ENCODE measurements at regions not wholly inside any gene's neighbourhood (a gene's known extent, or its start where the extent isn't known, plus 50 kb on each side); places are given as distances from the start of the nearest gene placed in this dataset.

GRCh38 chr4:149870008-149870407 is 54.4 kb upstream of the IQCM start:
- H3K4me1 ChIP-seq (ENCODE audit: insufficient read depth, low read length), result no peaks in the 10 kb centered on the region
- no peaks in the 10 kb centered on the region for H3K36me3 ChIP-seq (ENCODE audit: insufficient read depth, low read length)
- no peaks in the 10 kb centered on the region for H3K9me3 ChIP-seq (ENCODE audit: control insufficient read depth, insufficient read depth, low read length)
- no peak overlapping the region for H3K9ac ChIP-seq (ENCODE audit: low read depth, low read length)

GRCh38 chr4:149881744-149882143 is 66.1 kb upstream of the IQCM start:
- Histone ChIP-seq H3K9ac (ENCODE audit: low read depth, low read length) (no peak overlapping the region), H3K9me3 (ENCODE audit: control insufficient read depth, insufficient read depth, low read length) (no peaks in the 10 kb centered on the region), H3K4me1 (ENCODE audit: insufficient read depth, low read length) (no peaks in the 10 kb centered on the region), H3K36me3 (ENCODE audit: insufficient read depth, low read length) (no peaks in the 10 kb centered on the region)

GRCh38 chr4:149882251-149882650 is 66.6 kb upstream of the IQCM start:
- no peaks in the 10 kb centered on the region for H3K9me3 ChIP-seq (ENCODE audit: control insufficient read depth, insufficient read depth, low read length)
- no peaks in the 10 kb centered on the region for H3K4me1 ChIP-seq (ENCODE audit: insufficient read depth, low read length)
- no peak overlapping the region for H3K9ac ChIP-seq (ENCODE audit: low read depth, low read length)
- H3K36me3 ChIP-seq (ENCODE audit: insufficient read depth, low read length), result no peaks in the 10 kb centered on the region

- H3K9ac ChIP-seq (ENCODE audit: low read depth, low read length), result no peak overlapping the region
- no peaks in the 10 kb centered on the region for H3K9me3 ChIP-seq (ENCODE audit: control insufficient read depth, insufficient read depth, low read length)
- H3K4me1 ChIP-seq (ENCODE audit: insufficient read depth, low read length), result no peaks in the 10 kb centered on the region
- H3K36me3 ChIP-seq (ENCODE audit: insufficient read depth, low read length), result no peaks in the 10 kb centered on the region
Observed at GRCh38 chr4:149884046-149884445, 68.4 kb upstream of the IQCM start.

- H3K9ac ChIP-seq (ENCODE audit: low read depth, low read length), result no peak overlapping the region
Observed at GRCh38 chr4:149884529-149885181, 69.0 kb upstream of the IQCM start.

GRCh38 chr4:149885896-149886295 is 70.3 kb upstream of the IQCM start:
- H3K9me3 ChIP-seq (ENCODE audit: control insufficient read depth, insufficient read depth, low read length), result no peaks in the 10 kb centered on the region

More at GRCh38 chr4:149884529-149885181, 69.0 kb upstream of the IQCM start:
- no peaks in the 10 kb centered on the region for H3K9me3 ChIP-seq (ENCODE audit: control insufficient read depth, insufficient read depth, low read length)
- no peaks in the 10 kb centered on the region for H3K36me3 ChIP-seq (ENCODE audit: insufficient read depth, low read length)
- H3K4me1 ChIP-seq (ENCODE audit: insufficient read depth, low read length), result no peaks in the 10 kb centered on the region

GRCh38 chr4:149886786-149887490 is 71.3 kb upstream of the IQCM start:
- Histone ChIP-seq H3K9me3 (ENCODE audit: control insufficient read depth, insufficient read depth, low read length) (no peaks in the 10 kb centered on the region), H3K9ac (ENCODE audit: low read depth, low read length) (no peak overlapping the region), H3K4me1 (ENCODE audit: insufficient read depth, low read length) (no peaks in the 10 kb centered on the region), H3K36me3 (ENCODE audit: insufficient read depth, low read length) (no peaks in the 10 kb centered on the region)

More at GRCh38 chr4:149885896-149886295, 70.3 kb upstream of the IQCM start:
- Histone ChIP-seq H3K36me3 (ENCODE audit: insufficient read depth, low read length) (no peaks in the 10 kb centered on the region), H3K4me1 (ENCODE audit: insufficient read depth, low read length) (no peaks in the 10 kb centered on the region), H3K9ac (ENCODE audit: low read depth, low read length) (no peak overlapping the region)

- no peaks in the 10 kb centered on the region for H3K36me3 ChIP-seq (ENCODE audit: insufficient read depth, low read length)
- no peaks in the 10 kb centered on the region for H3K9me3 ChIP-seq (ENCODE audit: control insufficient read depth, insufficient read depth, low read length)
- H3K4me1 ChIP-seq (ENCODE audit: insufficient read depth, low read length), result no peaks in the 10 kb centered on the region
- H3K9ac ChIP-seq (ENCODE audit: low read depth, low read length), result no peak overlapping the region
Observed at GRCh38 chr4:149889991-149890390, 74.3 kb upstream of the IQCM start.

GRCh38 chr4:149890531-149890930 is 74.9 kb upstream of the IQCM start:
- Histone ChIP-seq H3K9ac (ENCODE audit: low read depth, low read length) (no peak overlapping the region), H3K9me3 (ENCODE audit: control insufficient read depth, insufficient read depth, low read length) (no peaks in the 10 kb centered on the region), H3K36me3 (ENCODE audit: insufficient read depth, low read length) (no peaks in the 10 kb centered on the region), H3K4me1 (ENCODE audit: insufficient read depth, low read length) (no peaks in the 10 kb centered on the region)

GRCh38 chr4:149891426-149891825 is 75.8 kb upstream of the IQCM start:
- Histone ChIP-seq H3K9me3 (ENCODE audit: control insufficient read depth, insufficient read depth, low read length) (no peaks in the 10 kb centered on the region), H3K9ac (ENCODE audit: low read depth, low read length) (no peak overlapping the region), H3K4me1 (ENCODE audit: insufficient read depth, low read length) (no peaks in the 10 kb centered on the region), H3K36me3 (ENCODE audit: insufficient read depth, low read length) (no peaks in the 10 kb centered on the region)

GRCh38 chr4:149896432-149896831 is 80.8 kb upstream of the IQCM start:
- Histone ChIP-seq H3K4me1 (ENCODE audit: insufficient read depth, low read length) (no peaks in the 10 kb centered on the region), H3K36me3 (ENCODE audit: insufficient read depth, low read length) (no peaks in the 10 kb centered on the region), H3K9ac (ENCODE audit: low read depth, low read length) (no peak overlapping the region), H3K9me3 (ENCODE audit: control insufficient read depth, insufficient read depth, low read length) (no peaks in the 10 kb centered on the region)

- no peaks in the 10 kb centered on the region for H3K9me3 ChIP-seq (ENCODE audit: control insufficient read depth, insufficient read depth, low read length)
- H3K4me1 ChIP-seq (ENCODE audit: insufficient read depth, low read length), result no peaks in the 10 kb centered on the region
- H3K9ac ChIP-seq (ENCODE audit: low read depth, low read length), result no peak overlapping the region
- no peaks in the 10 kb centered on the region for H3K36me3 ChIP-seq (ENCODE audit: insufficient read depth, low read length)
Observed at GRCh38 chr4:149897783-149898182, 82.1 kb upstream of the IQCM start.

- Histone ChIP-seq H3K9ac (ENCODE audit: low read depth, low read length) (no peak overlapping the region), H3K36me3 (ENCODE audit: insufficient read depth, low read length) (no peaks in the 10 kb centered on the region), H3K4me1 (ENCODE audit: insufficient read depth, low read length) (no peaks in the 10 kb centered on the region), H3K9me3 (ENCODE audit: control insufficient read depth, insufficient read depth, low read length) (no peaks in the 10 kb centered on the region)
Observed at GRCh38 chr4:149901128-149901527, 85.5 kb upstream of the IQCM start.

- Histone ChIP-seq H3K4me1 (ENCODE audit: insufficient read depth, low read length) (no peaks in the 10 kb centered on the region), H3K9me3 (ENCODE audit: control insufficient read depth, insufficient read depth, low read length) (no peaks in the 10 kb centered on the region), H3K9ac (ENCODE audit: low read depth, low read length) (no peak overlapping the region), H3K36me3 (ENCODE audit: insufficient read depth, low read length) (no peaks in the 10 kb centered on the region)
Observed at GRCh38 chr4:149902242-149902641, 86.6 kb upstream of the IQCM start.

- Histone ChIP-seq H3K9ac (ENCODE audit: low read depth, low read length) (no peak overlapping the region), H3K9me3 (ENCODE audit: control insufficient read depth, insufficient read depth, low read length) (no peaks in the 10 kb centered on the region), H3K36me3 (ENCODE audit: insufficient read depth, low read length) (no peaks in the 10 kb centered on the region), H3K4me1 (ENCODE audit: insufficient read depth, low read length) (no peaks in the 10 kb centered on the region)
Observed at GRCh38 chr4:149910177-149910576, 94.5 kb upstream of the IQCM start.

Measured in ES-I3 (cell line).